ENCODE measurements at regions not wholly inside any gene's neighbourhood (a gene's known extent, or its start where the extent isn't known, plus 50 kb on each side); places are given as distances from the start of the nearest gene placed in this dataset.

DNA sequence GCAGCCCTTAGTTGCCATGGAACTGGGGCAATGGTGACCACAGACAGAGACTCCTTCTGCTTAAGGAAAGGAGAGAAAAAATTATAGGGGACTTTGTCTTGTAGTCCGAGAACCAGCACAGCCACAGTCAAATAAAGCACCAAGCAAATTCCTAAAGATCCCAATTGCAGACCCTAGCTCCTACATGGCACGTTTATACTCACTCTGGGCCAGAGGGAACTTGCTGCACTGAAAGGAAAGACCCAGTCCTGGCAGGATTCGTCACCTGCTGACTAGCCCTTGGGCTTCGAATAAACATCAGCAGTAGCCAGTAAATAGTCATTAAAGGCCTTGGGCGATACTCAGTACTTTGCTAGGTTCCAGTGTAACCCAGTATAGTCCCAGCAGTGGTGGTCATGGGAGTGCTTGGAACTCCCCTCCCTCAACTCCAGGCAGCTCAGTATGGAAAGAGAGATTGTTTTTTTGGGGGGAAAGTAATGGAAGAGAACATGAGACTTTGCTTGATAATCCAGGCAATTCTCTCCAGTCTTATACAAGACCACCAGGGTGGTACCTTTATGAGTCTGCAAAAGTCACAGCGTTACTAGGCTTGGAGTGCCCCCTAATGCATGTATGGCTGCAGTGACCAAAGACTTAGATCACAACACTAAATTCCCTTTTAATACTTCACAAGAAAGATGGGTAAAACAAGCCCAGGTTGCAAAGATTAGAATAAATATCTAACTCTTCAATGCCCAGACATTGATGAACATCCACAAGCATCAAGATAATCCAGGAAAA lies 66.4 kb upstream of the AGTR1 start:
- no peak for DNase-seq (ENCODE audit: low spot score)

GRCh38 chr3:148641722-148642121 lies 56.0 kb upstream of the AGTR1 start:
- no peak for DNase-seq (ENCODE audit: low spot score)

- DNase-seq (ENCODE audit: low spot score), result no peak
Measured at GRCh38 chr3:148642214-148642613, 55.5 kb upstream of the AGTR1 start.

DNA sequence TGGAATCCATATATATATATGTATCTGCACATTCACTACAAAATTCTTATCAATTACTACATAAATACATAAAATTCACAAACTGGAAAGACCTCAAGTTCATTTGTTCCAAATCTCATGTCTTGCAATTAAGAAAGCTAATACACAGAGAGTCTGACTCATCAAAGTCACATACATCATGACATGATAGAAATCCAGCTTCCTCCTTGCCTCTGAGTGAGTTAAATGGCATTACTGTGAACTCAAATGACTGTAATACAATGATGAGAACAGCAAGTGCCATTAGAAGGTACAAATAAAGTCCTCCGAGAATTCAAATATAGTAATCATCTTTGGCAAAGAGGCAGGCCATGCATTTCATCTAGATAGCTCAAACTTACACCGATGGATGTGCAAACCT lies 55.1 kb upstream of the AGTR1 start:
- no peak for DNase-seq (ENCODE audit: low spot score)

DNA sequence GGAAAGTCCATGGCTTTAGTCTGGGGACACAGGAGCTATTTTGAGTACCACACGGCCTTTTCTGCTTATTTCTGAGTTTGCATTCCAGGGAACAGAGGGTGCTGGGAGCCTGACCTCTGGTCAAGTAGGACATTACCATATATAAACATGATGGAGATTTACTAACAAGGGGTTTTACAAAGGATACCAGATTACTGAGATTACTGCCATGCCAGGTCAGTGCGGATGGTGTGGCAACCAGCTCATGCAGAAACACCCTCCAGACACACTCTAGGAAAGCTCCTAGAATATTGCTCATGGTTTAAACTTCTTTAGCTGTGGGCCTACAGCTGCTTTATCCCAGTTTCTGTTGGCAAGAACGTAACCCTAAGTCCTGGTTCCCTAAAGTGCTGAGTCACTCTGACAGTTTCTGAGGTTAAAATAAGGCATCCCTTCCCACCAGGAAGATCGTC lies 54.3 kb upstream of the AGTR1 start:
- DNase-seq (ENCODE audit: low spot score), result no peak

GRCh38 chr3:148646126-148646665 lies 51.5 kb upstream of the AGTR1 start:
- DNase-seq (ENCODE audit: low spot score), result no peak

Measured in umbilical cord (tissue), 1 donor.